ENCODE measurements at regions not wholly inside any gene's neighbourhood (a gene's known extent, or its start where the extent isn't known, plus 50 kb on each side); places are given as distances from the start of the nearest gene placed in this dataset.
"Not testable (repeated sequence)": the region's sequence is repeated elsewhere in the genome, so short reads cannot be mapped to it uniquely, and the experiment has no call there.

DNA sequence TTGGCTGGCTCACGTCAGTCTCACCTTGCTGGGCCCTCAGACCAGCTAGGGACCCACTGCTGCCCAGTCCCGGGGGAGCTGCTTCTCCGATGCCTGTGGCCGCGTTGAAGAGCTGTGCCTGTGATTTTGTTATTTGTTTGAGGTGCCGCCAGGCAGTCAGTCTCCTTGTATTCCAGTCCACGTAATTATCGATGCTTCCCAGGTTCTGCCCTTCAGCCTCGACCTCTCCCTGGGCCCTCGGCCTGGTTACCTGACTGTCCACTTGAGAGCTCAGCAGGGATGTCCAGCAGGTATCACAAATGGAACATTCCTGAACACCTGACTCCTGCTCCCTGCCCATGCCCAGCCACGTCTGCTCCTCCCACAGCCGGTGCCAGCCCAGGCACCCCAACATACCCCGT is 195.9 kb upstream of the HS6ST1 start:
- no peak for DNase-seq (ENCODE audit: low read depth)
- H3K4me3 ChIP-seq (ENCODE audit: control insufficient read depth, low read depth, low read length): no peak overlapping the region
- TF ChIP-seq, protein P1, sequence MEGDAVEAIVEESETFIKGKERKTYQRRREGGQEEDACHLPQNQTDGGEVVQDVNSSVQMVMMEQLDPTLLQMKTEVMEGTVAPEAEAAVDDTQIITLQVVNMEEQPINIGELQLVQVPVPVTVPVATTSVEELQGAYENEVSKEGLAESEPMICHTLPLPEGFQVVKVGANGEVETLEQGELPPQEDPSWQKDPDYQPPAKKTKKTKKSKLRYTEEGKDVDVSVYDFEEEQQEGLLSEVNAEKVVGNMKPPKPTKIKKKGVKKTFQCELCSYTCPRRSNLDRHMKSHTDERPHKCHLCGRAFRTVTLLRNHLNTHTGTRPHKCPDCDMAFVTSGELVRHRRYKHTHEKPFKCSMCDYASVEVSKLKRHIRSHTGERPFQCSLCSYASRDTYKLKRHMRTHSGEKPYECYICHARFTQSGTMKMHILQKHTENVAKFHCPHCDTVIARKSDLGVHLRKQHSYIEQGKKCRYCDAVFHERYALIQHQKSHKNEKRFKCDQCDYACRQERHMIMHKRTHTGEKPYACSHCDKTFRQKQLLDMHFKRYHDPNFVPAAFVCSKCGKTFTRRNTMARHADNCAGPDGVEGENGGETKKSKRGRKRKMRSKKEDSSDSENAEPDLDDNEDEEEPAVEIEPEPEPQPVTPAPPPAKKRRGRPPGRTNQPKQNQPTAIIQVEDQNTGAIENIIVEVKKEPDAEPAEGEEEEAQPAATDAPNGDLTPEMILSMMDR (IDR thresholded peaks at IDR 0.05; ENCODE audit: control insufficient read depth, insufficient read depth, low read depth, low read length, missing control alignments): no peak

DNA sequence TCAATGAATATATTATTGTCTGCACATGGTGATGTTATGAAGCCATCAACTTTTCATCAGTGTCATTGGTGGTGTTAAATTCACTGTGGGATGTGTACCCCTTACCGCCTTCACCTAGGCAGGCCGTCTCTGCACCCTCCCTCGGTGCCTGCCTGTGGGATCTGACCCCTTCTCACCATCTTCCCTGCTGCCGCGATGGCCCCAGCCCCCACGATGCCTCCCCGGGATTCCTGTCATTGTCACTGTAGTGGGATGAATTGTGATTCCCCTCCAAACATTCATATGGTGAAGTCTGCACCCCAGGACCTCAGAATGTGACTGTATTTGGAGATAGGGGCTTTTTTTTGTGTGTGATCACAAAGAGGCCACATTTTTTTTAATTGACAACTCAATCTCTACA is 198.3 kb upstream of the HS6ST1 start:
- TF ChIP-seq, protein P1 (IDR thresholded peaks at IDR 0.05; ENCODE audit: control insufficient read depth, insufficient read depth, low read depth, low read length, missing control alignments): no peak
- no peak overlapping the region for H3K4me3 ChIP-seq (ENCODE audit: control insufficient read depth, low read depth, low read length)
- DNase-seq (ENCODE audit: low read depth): no peak

DNA sequence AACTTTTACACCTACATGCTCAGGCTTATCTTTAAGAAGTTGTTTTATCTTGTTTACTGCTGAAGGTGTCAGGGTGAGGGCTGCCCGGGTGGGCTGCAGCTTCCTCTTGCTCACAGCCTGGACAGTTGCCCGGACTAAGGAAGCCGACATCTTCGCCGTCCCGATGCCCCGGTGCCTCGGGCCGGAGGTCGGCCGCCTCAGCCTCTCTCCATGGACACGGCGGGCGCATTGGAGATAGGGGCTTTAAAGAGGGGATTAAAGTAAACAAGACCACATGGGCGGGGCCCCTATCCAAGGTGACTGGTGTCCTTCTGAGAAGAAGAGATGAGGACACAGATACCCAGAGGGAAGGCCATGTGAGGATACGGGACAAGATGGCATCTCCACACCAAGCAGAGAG is 200.4 kb upstream of the HS6ST1 start:
- DNase-seq (ENCODE audit: low read depth); H3K4me3 ChIP-seq (ENCODE audit: control insufficient read depth, low read depth, low read length): not testable (repeated sequence)

DNA sequence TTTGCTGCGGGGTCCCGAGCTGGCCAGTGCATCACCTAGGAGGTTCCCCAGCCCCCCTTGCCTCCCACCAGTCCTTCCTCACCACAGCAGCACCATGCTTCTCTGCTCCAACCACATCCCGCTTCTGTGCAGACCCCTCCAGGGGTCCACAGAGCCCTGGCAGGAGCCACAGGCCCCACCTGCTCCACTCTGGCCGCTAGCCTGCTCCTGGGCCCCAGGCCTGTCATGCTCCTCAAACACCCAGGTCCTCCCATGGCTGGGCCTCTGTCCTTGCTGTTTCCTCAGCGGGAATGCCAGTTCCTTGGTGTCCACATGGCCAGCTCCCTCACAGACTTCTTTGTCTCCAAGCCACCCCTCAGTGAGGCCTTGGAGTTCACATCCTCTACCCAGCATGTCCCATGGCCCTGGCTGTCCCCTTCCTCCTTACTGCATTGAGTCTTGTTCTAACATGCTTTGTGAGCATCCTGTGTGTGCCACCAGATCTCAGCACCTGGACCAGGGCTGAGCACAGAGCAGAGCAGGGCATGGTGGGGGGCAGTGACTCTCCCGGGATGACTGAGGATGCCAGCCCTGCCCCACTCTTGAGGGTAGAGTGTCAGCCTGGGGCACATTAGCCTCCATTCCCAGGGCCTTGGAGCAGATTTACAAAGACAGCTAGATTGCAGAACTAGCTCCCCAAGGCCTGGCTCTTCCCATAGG is 201.0 kb upstream of the HS6ST1 start:
- DNase-seq (ENCODE audit: low read depth): no peak
- no peak overlapping the region for H3K4me3 ChIP-seq (ENCODE audit: control insufficient read depth, low read depth, low read length)
- TF ChIP-seq, protein P1 (IDR thresholded peaks at IDR 0.05; ENCODE audit: control insufficient read depth, insufficient read depth, low read depth, low read length, missing control alignments): no peak

DNA sequence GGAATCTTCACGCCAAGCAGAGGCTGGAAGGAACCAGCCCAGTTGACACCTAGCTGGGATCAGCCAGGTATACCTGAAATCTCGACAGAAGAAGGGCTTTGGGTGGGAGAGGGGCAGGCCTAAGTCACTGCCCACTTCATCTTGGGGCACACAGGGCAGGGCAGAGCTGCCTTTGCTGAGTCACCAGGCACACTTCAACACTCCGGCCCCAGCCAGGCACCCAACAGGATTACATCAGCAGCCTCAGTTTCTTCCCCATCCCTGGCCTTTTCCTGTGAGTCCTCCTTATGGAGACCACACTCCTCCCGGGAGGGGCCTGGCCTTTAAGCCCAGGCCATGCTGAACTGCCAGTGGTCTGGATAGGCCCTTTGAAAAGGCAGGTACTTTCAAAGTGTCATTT is 201.7 kb upstream of the HS6ST1 start:
- no peak for DNase-seq (ENCODE audit: low read depth)
- no peak overlapping the region for H3K4me3 ChIP-seq (ENCODE audit: control insufficient read depth, low read depth, low read length)
- TF ChIP-seq, protein P1 (IDR thresholded peaks at IDR 0.05; ENCODE audit: control insufficient read depth, insufficient read depth, low read depth, low read length, missing control alignments): no peak

DNA sequence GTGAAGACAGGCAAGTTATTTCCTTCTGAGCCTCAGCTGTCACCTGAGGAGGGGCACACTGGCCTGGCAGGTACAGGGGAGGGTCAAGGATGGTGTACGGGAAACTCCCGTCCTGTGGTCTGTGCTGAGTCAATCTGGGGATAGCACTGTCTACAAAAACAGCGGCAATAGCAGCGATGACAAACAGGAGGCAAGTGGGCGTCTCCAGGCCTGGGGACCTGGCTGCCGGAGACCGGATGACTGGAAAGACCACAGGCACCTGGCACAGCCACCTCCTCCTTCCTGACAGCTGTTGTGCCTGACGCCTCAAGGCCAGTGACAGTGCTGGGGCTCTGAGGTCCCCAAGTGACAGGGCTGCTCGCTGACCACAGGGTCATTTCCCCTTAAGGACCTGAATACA is 202.1 kb upstream of the HS6ST1 start:
- no peak overlapping the region for H3K4me3 ChIP-seq (ENCODE audit: control insufficient read depth, low read depth, low read length)
- TF ChIP-seq, protein P1 (IDR thresholded peaks at IDR 0.05; ENCODE audit: control insufficient read depth, insufficient read depth, low read depth, low read length, missing control alignments): no peak
- no peak for DNase-seq (ENCODE audit: low read depth)

DNA sequence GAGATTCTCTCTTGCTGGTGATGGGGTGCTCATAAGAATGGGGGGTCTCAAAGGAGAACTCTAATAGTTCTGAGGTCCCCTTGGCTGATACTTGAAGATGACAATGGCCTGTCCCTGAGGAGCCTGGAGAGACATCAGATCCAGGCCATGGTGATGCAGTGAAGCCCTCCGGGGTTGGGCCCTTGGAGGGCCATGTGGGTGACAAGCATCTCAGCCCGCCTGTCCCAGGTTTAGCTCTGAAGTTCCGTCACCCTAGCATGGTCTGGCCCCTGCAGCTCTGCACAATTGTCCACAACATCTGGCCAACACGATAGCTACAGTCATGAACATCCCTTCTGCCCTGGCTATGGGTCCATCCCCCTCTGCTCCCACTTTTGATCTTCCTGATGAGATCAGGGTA is 202.8 kb upstream of the HS6ST1 start:
- no peak overlapping the region for H3K4me3 ChIP-seq (ENCODE audit: control insufficient read depth, low read depth, low read length)
- TF ChIP-seq, protein P1 (IDR thresholded peaks at IDR 0.05; ENCODE audit: control insufficient read depth, insufficient read depth, low read depth, low read length, missing control alignments): no peak
- DNase-seq (ENCODE audit: low read depth): no peak
